ENCODE measurements at regions not wholly inside any gene's neighbourhood (a gene's known extent, or its start where the extent isn't known, plus 50 kb on each side); places are given as distances from the start of the nearest gene placed in this dataset.

DNA sequence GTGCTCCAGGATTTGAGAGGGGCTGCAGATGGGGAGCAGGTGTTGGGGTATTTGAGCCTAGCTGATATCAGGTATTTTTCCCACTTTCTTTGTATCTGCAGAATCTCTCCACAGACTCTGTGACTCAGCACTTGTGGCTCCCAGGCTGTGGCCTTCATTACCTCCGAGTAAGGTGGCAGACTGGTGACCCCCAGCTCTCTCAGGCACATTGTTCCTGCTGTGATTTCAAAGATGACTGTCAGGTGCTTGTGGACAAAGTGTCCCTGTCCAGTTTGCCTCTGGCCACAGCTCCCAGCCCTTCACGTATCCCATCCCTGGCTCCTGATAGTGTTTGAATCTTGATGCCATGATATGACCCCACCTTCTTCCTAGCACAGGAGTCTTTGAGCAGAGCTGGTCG is 396.8 kb upstream of the PODXL start:
- TF ChIP-seq, protein P1, sequence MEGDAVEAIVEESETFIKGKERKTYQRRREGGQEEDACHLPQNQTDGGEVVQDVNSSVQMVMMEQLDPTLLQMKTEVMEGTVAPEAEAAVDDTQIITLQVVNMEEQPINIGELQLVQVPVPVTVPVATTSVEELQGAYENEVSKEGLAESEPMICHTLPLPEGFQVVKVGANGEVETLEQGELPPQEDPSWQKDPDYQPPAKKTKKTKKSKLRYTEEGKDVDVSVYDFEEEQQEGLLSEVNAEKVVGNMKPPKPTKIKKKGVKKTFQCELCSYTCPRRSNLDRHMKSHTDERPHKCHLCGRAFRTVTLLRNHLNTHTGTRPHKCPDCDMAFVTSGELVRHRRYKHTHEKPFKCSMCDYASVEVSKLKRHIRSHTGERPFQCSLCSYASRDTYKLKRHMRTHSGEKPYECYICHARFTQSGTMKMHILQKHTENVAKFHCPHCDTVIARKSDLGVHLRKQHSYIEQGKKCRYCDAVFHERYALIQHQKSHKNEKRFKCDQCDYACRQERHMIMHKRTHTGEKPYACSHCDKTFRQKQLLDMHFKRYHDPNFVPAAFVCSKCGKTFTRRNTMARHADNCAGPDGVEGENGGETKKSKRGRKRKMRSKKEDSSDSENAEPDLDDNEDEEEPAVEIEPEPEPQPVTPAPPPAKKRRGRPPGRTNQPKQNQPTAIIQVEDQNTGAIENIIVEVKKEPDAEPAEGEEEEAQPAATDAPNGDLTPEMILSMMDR (IDR thresholded peaks at IDR 0.05; ENCODE audit: borderline replicate concordance, extremely low read depth, low read length, poor library complexity, severe bottlenecking): no peak
- no peak for TF ChIP-seq EZH2 (IDR thresholded peaks at IDR 0.05; ENCODE audit: borderline replicate concordance, low read depth, low read length, severe bottlenecking)
